Esophagus squamous epithelium (tissue), 5 donors: ENCODE measurements at regions not wholly inside any gene's neighbourhood (a gene's known extent, or its start where the extent isn't known, plus 50 kb on each side); places are given as distances from the start of the nearest gene placed in this dataset.

Experiments used
- DNase-seq: peaks from one replicate; lab custom pipeline; 2025; lab: John Stamatoyannopoulos, UW
- H3K27ac ChIP-seq, 4 donors: fragments of 200-600 bp; sonication (generic); one replicate each; pipeline ENCODE4 v1.5.1; 2016 to 2019; ENCODE audit warnings: mild to moderate bottlenecking in 1 of 4
- H3K27me3 ChIP-seq, 4 donors: fragments of 200-600 bp; sonication (generic); 1 replicate in 3 of 4; 2 replicates in 1 of 4; pipeline versions ENCODE4 v1.5.1 to v1.6.0; 2017 to 2021; ENCODE audit warnings: antibody characterized with exemption in 1 of 4
- H3K36me3 ChIP-seq, 3 donors: fragments of 200-600 bp; sonication (generic); one replicate each; pipeline ENCODE4 v1.5.1; 2016 to 2019
- H3K4me1 ChIP-seq, 3 donors: fragments of 200-600 bp; sonication (generic); one replicate each; pipeline ENCODE4 v1.5.1; 2017 to 2019
- H3K4me3 ChIP-seq, 4 donors: fragments of 200-600 bp; sonication (generic); 1 replicate in 3 of 4; 2 replicates in 1 of 4; pipeline ENCODE4 v1.5.1; 2016 to 2019; ENCODE audit warnings: mild to moderate bottlenecking in 2 of 4, moderate library complexity in 1 of 4
- H3K9me3 ChIP-seq, 3 donors: fragments of 200-600 bp; sonication (generic); one replicate each; pipeline ENCODE4 v1.5.1; 2016 to 2019
- POLR2A ChIP-seq, 4 donors: fragments of 450-650 bp; IDR thresholded peaks; one replicate each; pipeline ENCODE4 v1.6.1; 2017; ENCODE audit warnings: antibody characterized with exemption in 4 of 4, mild to moderate bottlenecking in 4 of 4, moderate library complexity in 3 of 4
- WGBS, 2 donors: methylation state at CpG; one replicate each; pipeline ENCODE4 v1.1.5; 2018; 5-methylcytosine and 5-hydroxymethylcytosine counted together
- intact Hi-C: fragments of 100-400 bp; cut with DNase I; formaldehyde crosslinking; loops from one replicate; pipeline ENCODE4 v1.15.0; 2022
- TF ChIP-seq, protein P1 (sequence below), 6 experiments: fragments of 450-650 bp in 4 of 6; fragments of 200-600 bp in 2 of 6; sonication (generic) in 2 of 6; IDR thresholded peaks; one replicate each; pipeline ENCODE4 v1.5.1; 2016 to 2019; ENCODE audit warnings: antibody characterized with exemption in 6 of 6, mild to moderate bottlenecking in 4 of 6, moderate library complexity in 4 of 6
- donor health status: DM: yes; HTN: yes; CAD: no.

DNA sequence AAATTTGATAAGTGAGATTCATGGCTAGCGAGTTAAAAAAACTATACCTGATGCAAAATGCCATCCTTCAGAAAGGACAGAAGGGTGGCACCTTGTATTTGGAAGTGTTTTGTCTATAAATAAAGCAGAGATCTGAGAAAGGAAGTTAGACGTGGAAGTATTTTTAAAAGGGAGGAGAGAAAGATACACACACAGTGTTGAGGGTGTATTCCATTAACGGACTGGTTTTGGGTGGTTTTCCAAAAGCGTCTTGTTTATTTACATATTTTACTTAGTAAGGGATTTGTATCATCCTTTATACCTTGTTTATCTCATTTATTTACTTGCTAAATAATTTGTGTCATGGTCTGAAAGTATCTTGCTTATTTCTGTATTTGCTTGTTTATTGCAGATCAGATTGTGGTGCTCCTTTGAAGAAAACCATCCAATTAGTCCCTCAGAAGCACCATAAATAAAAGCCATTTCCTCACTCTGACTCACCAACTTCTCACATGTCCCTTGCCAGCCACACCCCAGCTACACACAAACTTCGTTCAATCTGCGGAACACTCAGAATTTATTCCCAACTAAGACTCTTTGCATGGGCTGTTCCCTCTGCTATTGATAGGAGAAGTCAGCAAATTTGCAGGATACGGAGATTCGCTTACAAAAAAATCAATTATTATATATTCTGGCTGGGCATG is 90.8 kb downstream of the FAM124B start:
- no peaks in the 10 kb centered on the region for H3K9me3 ChIP-seq
- peaks cover 0 to 5% (median 0%) of the 10 kb centered on the region in 3 donors for H3K4me1 ChIP-seq
- intact Hi-C loops = no loop called here
- TF ChIP-seq, protein P1, sequence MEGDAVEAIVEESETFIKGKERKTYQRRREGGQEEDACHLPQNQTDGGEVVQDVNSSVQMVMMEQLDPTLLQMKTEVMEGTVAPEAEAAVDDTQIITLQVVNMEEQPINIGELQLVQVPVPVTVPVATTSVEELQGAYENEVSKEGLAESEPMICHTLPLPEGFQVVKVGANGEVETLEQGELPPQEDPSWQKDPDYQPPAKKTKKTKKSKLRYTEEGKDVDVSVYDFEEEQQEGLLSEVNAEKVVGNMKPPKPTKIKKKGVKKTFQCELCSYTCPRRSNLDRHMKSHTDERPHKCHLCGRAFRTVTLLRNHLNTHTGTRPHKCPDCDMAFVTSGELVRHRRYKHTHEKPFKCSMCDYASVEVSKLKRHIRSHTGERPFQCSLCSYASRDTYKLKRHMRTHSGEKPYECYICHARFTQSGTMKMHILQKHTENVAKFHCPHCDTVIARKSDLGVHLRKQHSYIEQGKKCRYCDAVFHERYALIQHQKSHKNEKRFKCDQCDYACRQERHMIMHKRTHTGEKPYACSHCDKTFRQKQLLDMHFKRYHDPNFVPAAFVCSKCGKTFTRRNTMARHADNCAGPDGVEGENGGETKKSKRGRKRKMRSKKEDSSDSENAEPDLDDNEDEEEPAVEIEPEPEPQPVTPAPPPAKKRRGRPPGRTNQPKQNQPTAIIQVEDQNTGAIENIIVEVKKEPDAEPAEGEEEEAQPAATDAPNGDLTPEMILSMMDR (IDR thresholded peaks at IDR 0.05) = no peak
- no peak for TF ChIP-seq POLR2A (IDR thresholded peaks at IDR 0.05)
- WGBS, 2 donors = 69 to 72% methylated on average over 8 of the region's 8 CpGs
- no peak overlapping the region for H3K4me3 ChIP-seq
- no peak for DNase-seq
- H3K27ac ChIP-seq = no peak overlapping the region
- no peaks in the 10 kb centered on the region for H3K27me3 ChIP-seq
- H3K36me3 ChIP-seq = no peaks in the 10 kb centered on the region

DNA sequence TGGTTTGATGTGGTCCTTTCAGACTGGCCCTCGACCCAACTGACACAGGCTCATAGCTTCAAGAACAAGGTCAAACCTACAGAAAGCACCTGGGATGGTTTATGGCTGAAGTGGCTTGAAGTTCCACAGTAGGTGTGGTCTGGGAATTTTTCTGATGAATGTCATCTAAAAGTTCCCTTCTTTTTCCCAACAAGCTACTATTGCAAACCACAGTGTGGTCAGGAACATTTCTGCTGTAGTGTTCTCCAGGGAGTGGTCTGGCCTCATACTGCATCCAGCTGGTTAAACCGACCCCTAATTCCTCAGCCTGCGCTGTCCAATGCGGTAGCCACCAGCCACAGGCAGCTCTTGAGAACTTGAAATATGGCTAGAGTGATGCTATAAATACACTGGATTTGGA is 92.7 kb downstream of the FAM124B start:
- intact Hi-C loops = no loop called here
- H3K9me3 ChIP-seq = no peaks in the 10 kb centered on the region
- WGBS, 2 donors = 84 to 86% methylated on average over 4 of the region's 4 CpGs
- no peaks in the 10 kb centered on the region for H3K27me3 ChIP-seq
- peaks cover 0 to 5% (median 0%) of the 10 kb centered on the region in 3 donors for H3K4me1 ChIP-seq
- no peak for DNase-seq
- no peak overlapping the region for H3K27ac ChIP-seq
- no peaks in the 10 kb centered on the region for H3K36me3 ChIP-seq
- TF ChIP-seq, protein P1 (IDR thresholded peaks at IDR 0.05) = no peak
- TF ChIP-seq POLR2A (IDR thresholded peaks at IDR 0.05) = no peak
- no peak overlapping the region for H3K4me3 ChIP-seq

DNA sequence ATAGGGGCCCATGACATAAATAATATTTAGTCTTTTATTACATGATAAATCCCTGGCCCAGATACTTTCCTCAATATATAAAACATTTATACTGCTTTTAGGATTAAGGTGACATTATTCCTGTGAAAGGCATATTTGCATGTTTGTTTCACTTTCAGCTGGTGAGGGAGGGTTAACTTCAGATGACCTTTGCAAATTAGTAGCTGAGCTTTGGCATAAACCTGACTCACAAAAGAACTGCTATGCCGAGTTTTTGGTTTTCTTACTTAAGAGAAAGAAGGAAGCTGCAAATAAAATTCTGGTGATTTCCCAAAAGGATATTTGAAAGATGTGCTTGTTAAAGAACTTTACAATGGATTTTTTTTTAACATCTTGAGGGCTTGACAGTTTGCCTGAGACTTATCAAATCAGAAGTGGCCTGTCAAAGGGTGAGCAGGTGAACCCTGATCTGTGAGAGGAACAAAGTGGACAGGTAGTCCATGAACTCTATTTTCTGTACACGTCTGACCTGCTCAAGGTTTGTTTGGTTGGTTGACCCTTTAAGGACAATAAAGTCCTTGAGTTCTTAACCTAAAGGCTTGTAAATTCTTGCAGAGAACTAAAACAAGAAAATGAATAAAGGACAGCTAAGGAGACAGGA is 93.5 kb downstream of the FAM124B start:
- no peaks in the 10 kb centered on the region for H3K27me3 ChIP-seq
- intact Hi-C loops = no loop called here
- DNase-seq = no peak
- no peak overlapping the region for H3K27ac ChIP-seq
- no peaks in the 10 kb centered on the region for H3K9me3 ChIP-seq
- no peaks in the 10 kb centered on the region for H3K36me3 ChIP-seq
- no peak overlapping the region for H3K4me3 ChIP-seq
- TF ChIP-seq, protein P1 (IDR thresholded peaks at IDR 0.05) = no peak
- 14 to 33% methylated on average over 2 of the region's 2 CpGs for WGBS, 2 donors
- H3K4me1 ChIP-seq = peaks cover 0 to 5% (median 0%) of the 10 kb centered on the region in 3 donors

DNA sequence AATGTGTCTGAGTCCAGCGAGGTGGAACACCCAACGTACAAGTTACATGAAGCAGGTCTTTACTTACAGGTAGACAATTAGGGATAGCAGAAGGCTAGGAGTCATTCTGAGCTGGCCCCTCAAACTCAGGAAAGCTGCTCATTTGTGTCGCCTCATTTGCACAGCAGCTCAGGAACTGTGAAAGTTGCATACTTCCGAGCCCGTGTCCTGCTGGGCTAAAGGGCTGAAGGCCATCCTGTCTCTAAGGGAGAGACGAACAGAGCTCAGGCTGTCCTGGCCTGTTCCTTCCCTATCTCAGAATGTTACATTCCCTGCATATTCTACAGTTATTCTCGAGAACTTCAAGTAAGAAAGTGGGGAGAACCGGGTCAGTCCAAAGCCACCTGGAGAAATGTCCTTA is 99.0 kb downstream of the FAM124B start:
- no peaks in the 10 kb centered on the region for H3K4me1 ChIP-seq
- no peak for DNase-seq
- no peak overlapping the region for H3K27ac ChIP-seq
- H3K9me3 ChIP-seq = no peaks in the 10 kb centered on the region
- intact Hi-C loops = no loop called here
- TF ChIP-seq POLR2A (IDR thresholded peaks at IDR 0.05) = no peak
- TF ChIP-seq, protein P1 (IDR thresholded peaks at IDR 0.05) = no peak
- no peaks in the 10 kb centered on the region for H3K36me3 ChIP-seq
- WGBS, 2 donors = 91% methylated on average over 7 to 8 of the region's 8 CpGs
- H3K27me3 ChIP-seq = no peaks in the 10 kb centered on the region
- H3K4me3 ChIP-seq = no peak overlapping the region

DNA sequence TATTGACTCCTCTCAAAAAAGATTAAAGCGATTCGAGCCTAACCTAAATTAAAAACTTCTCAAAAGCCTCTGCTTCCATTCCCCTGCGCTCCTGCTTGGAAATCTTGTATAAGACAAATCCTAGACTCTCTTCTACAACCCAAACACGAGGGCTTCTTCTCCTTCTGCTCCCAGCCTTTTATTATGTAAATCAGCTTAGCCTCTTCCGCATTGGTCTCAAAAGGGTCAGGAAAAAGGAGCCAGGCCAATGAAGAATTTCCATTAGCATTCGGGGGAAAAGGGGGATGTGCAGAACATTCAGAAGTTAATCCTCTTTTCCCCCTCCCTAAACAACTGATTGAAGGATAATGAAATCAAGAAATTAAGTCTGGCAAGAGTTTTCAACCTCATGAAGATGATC is 107.9 kb downstream of the FAM124B start:
- Histone ChIP-seq H3K36me3 (no peaks in the 10 kb centered on the region), H3K9me3 (no peaks in the 10 kb centered on the region), H3K4me3 (no peak overlapping the region), H3K27me3 (peaks cover 0 to 5% (median 0%) of the 10 kb centered on the region in 4 donors), H3K4me1 (no peaks in the 10 kb centered on the region), H3K27ac (no peak overlapping the region)
- WGBS, 2 donors = 66 to 69% methylated on average over 6 of the region's 6 CpGs
- intact Hi-C loops = no loop called here
- no peak for DNase-seq
- TF ChIP-seq, protein P1 (IDR thresholded peaks at IDR 0.05) = no peak
- no peak for TF ChIP-seq POLR2A (IDR thresholded peaks at IDR 0.05)
